K562 (cell line): ENCODE measurements at regions not wholly inside any gene's neighbourhood (a gene's known extent, or its start where the extent isn't known, plus 50 kb on each side); places are given as distances from the start of the nearest gene placed in this dataset.

Source experiments
- ATAC-seq: fragments of 200-7000 bp; cut with Tn5 transposase; 3 replicates; pipeline ENCODE4 v1.9.1; 2020; ENCODE audit warnings: moderate library complexity
- BruUV-seq: library from RNA; stranded (reverse); fragments of 400-500 nt; replicated peaks from 2 replicates; lab custom pipeline; 2021; lab: Mats Ljungman, UMichigan
- CTCF ChIA-PET: fragments of 300-600 bp; formaldehyde crosslinking; extraction: SDS; loops from one replicate; lab custom pipeline; 2021; ENCODE audit warnings: low intra/inter-chr PET ratio; lab: Yijun Ruan, JAX
- POLR2A ChIA-PET: fragments of 300-600, 350-650 bp; sonication (Branson Sonifier 250); formaldehyde crosslinking; extraction: SDS; loops from one replicate; lab custom pipeline; 2021; ENCODE audit warnings: antibody characterized with exemption, inconsistent platforms; lab: Yijun Ruan, JAX
- DNase-seq, 4 experiments: peaks; one replicate each; pipeline versions ENCODE4 v3.0.0 to v3.0.0-alpha.2; 2011 to 2018; ENCODE audit warnings: low spot score in 3 of 4, mixed read lengths in 3 of 4; ENCODE audit errors: extremely low read depth in 1 of 4
- FAIRE-seq: peaks from 2 replicates; lab custom pipeline; 2011; peaks lifted over from hg19 to GRCh38; lab: Jason Lieb, UNC
- H2AFZ ChIP-seq: 2 replicates; pipeline ENCODE4 v1.6.0; 2011; ENCODE audit warnings: low read depth, low read length, control low read depth, inconsistent platforms
- H3K27ac ChIP-seq: fragments of 200-600 bp; 3 replicates; pipeline ENCODE4 v1.8.0; 2011; ENCODE audit warnings: low read depth, mild to moderate bottlenecking, control low read depth, inconsistent platforms, low read length, moderate library complexity, mixed read lengths; ENCODE audit errors: extremely low read depth
- H3K27me3 ChIP-seq, 2 experiments: fragments of 300-600 bp in 1 of 2; 2 replicates in 1 of 2; 3 replicates in 1 of 2; pipeline versions ENCODE4 v1.6.0 to v1.8.0; 2011; ENCODE audit warnings: inconsistent platforms in 2 of 2, low read length in 2 of 2, mild to moderate bottlenecking in 1 of 2, mixed read lengths in 1 of 2, moderate library complexity in 1 of 2; ENCODE audit not compliant: control insufficient read depth in 2 of 2, insufficient read depth in 2 of 2
- H3K36me3 ChIP-seq: fragments of 300-600 bp; 3 replicates; pipeline ENCODE4 v1.8.0; 2011; ENCODE audit warnings: mild to moderate bottlenecking, low read length, inconsistent platforms; ENCODE audit not compliant: control insufficient read depth, insufficient read depth
- H3K4me1 ChIP-seq, 2 experiments: fragments of 200-600 bp in 1 of 2; replicated peaks in 1 of 2; 2 replicates in 1 of 2; 3 replicates in 1 of 2; pipeline versions ENCODE4 v1.5.1 to v1.8.0; 2011; ENCODE audit warnings: inconsistent platforms in 2 of 2, low read length in 2 of 2, mild to moderate bottlenecking in 1 of 2, mixed read lengths in 1 of 2, moderate library complexity in 1 of 2; ENCODE audit not compliant: control insufficient read depth in 2 of 2, insufficient read depth in 2 of 2
- H3K4me2 ChIP-seq: 2 replicates; pipeline ENCODE4 v1.6.1; 2011; ENCODE audit warnings: low read length, control low read depth, inconsistent platforms, mixed read lengths; ENCODE audit not compliant: insufficient read depth
- H3K4me3 ChIP-seq: fragments of 200-600 bp; sonication (generic), shearing (Covaris generic); 2 replicates; pipeline ENCODE4 v1.5.1; 2016; ENCODE audit warnings: control low read depth, inconsistent platforms
- H3K79me2 ChIP-seq: fragments of 200-600 bp; 3 replicates; pipeline ENCODE4 v1.8.0; 2011; ENCODE audit warnings: low read length, inconsistent platforms; ENCODE audit not compliant: control insufficient read depth, insufficient read depth
- H3K9ac ChIP-seq, 2 experiments: 2 replicates each; pipeline versions ENCODE4 v1.6.0 to v1.6.1; 2011; ENCODE audit warnings: low read depth in 2 of 2, low read length in 2 of 2, control low read depth in 1 of 2, inconsistent platforms in 1 of 2, mild to moderate bottlenecking in 1 of 2, mixed read lengths in 1 of 2; ENCODE audit not compliant: insufficient read depth in 1 of 2
- H3K9me1 ChIP-seq: one replicate; pipeline ENCODE4 v1.6.0; 2011; ENCODE audit warnings: inconsistent platforms, mild to moderate bottlenecking, low read length, moderate library complexity; ENCODE audit not compliant: control insufficient read depth, insufficient read depth
- H3K9me3 ChIP-seq: replicated peaks from 2 replicates; pipeline ENCODE4 v1.5.1; 2011; ENCODE audit warnings: low read depth, low read length, inconsistent platforms; ENCODE audit not compliant: control insufficient read depth, insufficient read depth
- H4K20me1 ChIP-seq: replicated peaks from 2 replicates; pipeline ENCODE4 v1.6.1; 2011; ENCODE audit warnings: low read length, inconsistent platforms, mixed read lengths; ENCODE audit not compliant: control insufficient read depth, insufficient read depth
- EHMT2 ChIP-seq: fragments of 450-650 bp; IDR thresholded peaks from 2 replicates; pipeline ENCODE4 v1.6.1; 2018; ENCODE audit warnings: antibody characterized with exemption
- MIER1 ChIP-seq: fragments of 450-650 bp; IDR thresholded peaks from 2 replicates; pipeline ENCODE4 v1.6.1; 2016; ENCODE audit warnings: antibody characterized with exemption, mild to moderate bottlenecking, low read depth
- PRMT5 ChIP-seq: sonication (generic); formaldehyde crosslinking; IDR thresholded peaks from 2 replicates; pipeline ENCODE4 v1.5.0; 2020; ENCODE audit warnings: missing genetic modification reagents
- WGBS: fragments of 100-300 bp; shearing (Covaris generic); methylation state at CpG from one replicate; pipeline ENCODE4 v1.1.6; 2016; ENCODE audit warnings: low coverage, mixed read lengths; ENCODE audit not compliant: insufficient coverage; ENCODE audit errors: missing lambda C conversion rate; 5-methylcytosine and 5-hydroxymethylcytosine counted together
- in situ Hi-C: fragments of 300-500 bp; cut with MboI; formaldehyde crosslinking; loops from 4 replicates; pipeline ENCODE4 v1.15.0; 2018; ENCODE audit warnings: inconsistent platforms, mixed read lengths
- intact Hi-C: fragments of 100-400 bp; cut with micrococcal nuclease; formaldehyde crosslinking; loops from 2 replicates; pipeline ENCODE4 v1.14.2; 2022
- TF ChIP-seq, protein P1 (sequence below), 2 experiments: fragments of 450-650 bp; formaldehyde crosslinking in 1 of 2; IDR thresholded peaks; 2 replicates each; pipeline versions ENCODE4 v1.4.0 to v1.6.1; 2014 to 2020; ENCODE audit warnings: mild to moderate bottlenecking in 2 of 2, borderline replicate concordance in 1 of 2, low read depth in 1 of 2

DNA sequence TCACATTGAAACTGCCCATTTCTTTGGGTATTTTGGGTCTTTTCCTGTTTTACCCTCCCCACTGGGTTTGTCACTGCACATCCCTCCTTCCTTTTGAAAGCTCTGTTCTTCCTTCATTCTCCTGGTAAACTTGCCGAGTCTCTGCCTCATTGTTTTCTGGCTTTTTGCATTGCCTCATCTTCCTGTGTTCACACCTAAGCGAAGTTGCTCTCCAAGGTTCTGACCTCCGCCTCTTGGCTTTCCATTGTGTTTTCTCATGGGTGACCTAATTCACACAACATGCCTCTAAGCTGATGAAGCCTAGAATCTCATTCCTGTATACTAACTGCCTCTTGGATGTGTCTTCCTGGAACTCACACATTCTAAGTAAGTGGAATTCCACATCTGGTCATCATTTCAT is 1096.1 kb upstream of the EEF2KMT start:
- Histone ChIP-seq H3K79me2 (no peaks in the 10 kb centered on the region), H3K4me3 (no peak overlapping the region), H4K20me1 (no peaks in the 10 kb centered on the region; the same call in 1 of the 2 replicates), H3K36me3 (no peaks in the 10 kb centered on the region), H3K9ac (no peak overlapping the region), H3K9me3 (no peaks in the 10 kb centered on the region), H3K4me1 (no peaks in the 10 kb centered on the region), H2AFZ (no peak overlapping the region), H3K4me2 (no peak overlapping the region), H3K9me1 (no peaks in the 10 kb centered on the region), H3K27ac (no peak overlapping the region), H3K27me3 (no peaks in the 10 kb centered on the region)
- CTCF ChIA-PET = no interaction called here
- intact Hi-C loops (no loop called here), in situ Hi-C loops (no loop called here)
- no peak for FAIRE-seq
- no peak for ATAC-seq
- 7% methylated on average over 3 of the region's 3 CpGs for WGBS
- TF ChIP-seq PRMT5 (CRISPR knock-in tag) (no peak), EHMT2 (peak; percentile 96), MIER1 (peak; percentile 87)
- TF ChIP-seq, protein P1, sequence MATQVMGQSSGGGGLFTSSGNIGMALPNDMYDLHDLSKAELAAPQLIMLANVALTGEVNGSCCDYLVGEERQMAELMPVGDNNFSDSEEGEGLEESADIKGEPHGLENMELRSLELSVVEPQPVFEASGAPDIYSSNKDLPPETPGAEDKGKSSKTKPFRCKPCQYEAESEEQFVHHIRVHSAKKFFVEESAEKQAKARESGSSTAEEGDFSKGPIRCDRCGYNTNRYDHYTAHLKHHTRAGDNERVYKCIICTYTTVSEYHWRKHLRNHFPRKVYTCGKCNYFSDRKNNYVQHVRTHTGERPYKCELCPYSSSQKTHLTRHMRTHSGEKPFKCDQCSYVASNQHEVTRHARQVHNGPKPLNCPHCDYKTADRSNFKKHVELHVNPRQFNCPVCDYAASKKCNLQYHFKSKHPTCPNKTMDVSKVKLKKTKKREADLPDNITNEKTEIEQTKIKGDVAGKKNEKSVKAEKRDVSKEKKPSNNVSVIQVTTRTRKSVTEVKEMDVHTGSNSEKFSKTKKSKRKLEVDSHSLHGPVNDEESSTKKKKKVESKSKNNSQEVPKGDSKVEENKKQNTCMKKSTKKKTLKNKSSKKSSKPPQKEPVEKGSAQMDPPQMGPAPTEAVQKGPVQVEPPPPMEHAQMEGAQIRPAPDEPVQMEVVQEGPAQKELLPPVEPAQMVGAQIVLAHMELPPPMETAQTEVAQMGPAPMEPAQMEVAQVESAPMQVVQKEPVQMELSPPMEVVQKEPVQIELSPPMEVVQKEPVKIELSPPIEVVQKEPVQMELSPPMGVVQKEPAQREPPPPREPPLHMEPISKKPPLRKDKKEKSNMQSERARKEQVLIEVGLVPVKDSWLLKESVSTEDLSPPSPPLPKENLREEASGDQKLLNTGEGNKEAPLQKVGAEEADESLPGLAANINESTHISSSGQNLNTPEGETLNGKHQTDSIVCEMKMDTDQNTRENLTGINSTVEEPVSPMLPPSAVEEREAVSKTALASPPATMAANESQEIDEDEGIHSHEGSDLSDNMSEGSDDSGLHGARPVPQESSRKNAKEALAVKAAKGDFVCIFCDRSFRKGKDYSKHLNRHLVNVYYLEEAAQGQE (IDR thresholded peaks at IDR 0.05; ENCODE audit: borderline replicate concordance) = peak; percentile 96
- TF ChIP-seq, protein P1 (CRISPR knock-in tag; IDR thresholded peaks at IDR 0.05; ENCODE audit: low read depth) = peak; percentile 74; the same call in 1 of the 2 replicates
- POLR2A ChIA-PET = interaction anchor here (0.7 kb wide), 1 partner anchor 179 kb away, joined by 3 read pairs; no protein-coding TSS in a partner anchor
- BruUV-seq = no TSS peak
- DNase-seq = peak; percentile 6 to 14 (median 10)
